ENCODE measurements at regions not wholly inside any gene's neighbourhood (a gene's known extent, or its start where the extent isn't known, plus 50 kb on each side); places are given as distances from the start of the nearest gene placed in this dataset.

- H3K4me3 ChIP-seq (ENCODE audit: insufficient read depth, low read depth, low read length) = no peak overlapping the region
- H3K36me3 ChIP-seq (replicated peaks; ENCODE audit: control insufficient read depth, insufficient read depth, low read length) = no peaks in the 10 kb centered on the region
- no peak for DNase-seq
- no peaks in the 10 kb centered on the region; the same call in 1 of the 2 replicates for H3K27me3 ChIP-seq (ENCODE audit: control insufficient read depth, insufficient read depth, low read length)
Observed at GRCh38 chr1:98103617-98104285, 182.9 kb upstream of the DPYD start.

- H3K4me3 ChIP-seq (ENCODE audit: insufficient read depth, low read depth, low read length) = no peak overlapping the region
- no peaks in the 10 kb centered on the region; the same call in 1 of the 2 replicates for H3K27me3 ChIP-seq (ENCODE audit: control insufficient read depth, insufficient read depth, low read length)
- no peak for DNase-seq
- H3K36me3 ChIP-seq (replicated peaks; ENCODE audit: control insufficient read depth, insufficient read depth, low read length) = no peaks in the 10 kb centered on the region
Observed at GRCh38 chr1:98102345-98103030, 181.7 kb upstream of the DPYD start.

GRCh38 chr1:98101364-98101763 lies 180.5 kb upstream of the DPYD start:
- no peaks in the 10 kb centered on the region; the same call in 1 of the 2 replicates for H3K27me3 ChIP-seq (ENCODE audit: control insufficient read depth, insufficient read depth, low read length)
- no peak overlapping the region for H3K4me3 ChIP-seq (ENCODE audit: insufficient read depth, low read depth, low read length)
- H3K36me3 ChIP-seq (replicated peaks; ENCODE audit: control insufficient read depth, insufficient read depth, low read length) = no peaks in the 10 kb centered on the region
- DNase-seq = no peak

GRCh38 chr1:98099501-98099900 lies 178.7 kb upstream of the DPYD start:
- H3K27me3 ChIP-seq (ENCODE audit: control insufficient read depth, insufficient read depth, low read length) = no peaks in the 10 kb centered on the region; the same call in 1 of the 2 replicates
- DNase-seq = no peak

GRCh38 chr1:98098473-98098872 lies 177.6 kb upstream of the DPYD start:
- Histone ChIP-seq H3K27me3 (ENCODE audit: control insufficient read depth, insufficient read depth, low read length) (no peaks in the 10 kb centered on the region; the same call in 1 of the 2 replicates), H3K36me3 (replicated peaks; ENCODE audit: control insufficient read depth, insufficient read depth, low read length) (no peaks in the 10 kb centered on the region), H3K4me3 (ENCODE audit: insufficient read depth, low read depth, low read length) (no peak overlapping the region)
- DNase-seq = no peak

More at GRCh38 chr1:98099501-98099900, 178.7 kb upstream of the DPYD start:
- H3K36me3 ChIP-seq (replicated peaks; ENCODE audit: control insufficient read depth, insufficient read depth, low read length) = no peaks in the 10 kb centered on the region
- H3K4me3 ChIP-seq (ENCODE audit: insufficient read depth, low read depth, low read length) = no peak overlapping the region

GRCh38 chr1:98090351-98090750 lies 169.5 kb upstream of the DPYD start:
- no peak for DNase-seq
- H3K36me3 ChIP-seq (replicated peaks; ENCODE audit: control insufficient read depth, insufficient read depth, low read length) = no peaks in the 10 kb centered on the region
- no peak overlapping the region for H3K4me3 ChIP-seq (ENCODE audit: insufficient read depth, low read depth, low read length)
- H3K27me3 ChIP-seq (ENCODE audit: control insufficient read depth, insufficient read depth, low read length) = no peaks in the 10 kb centered on the region

- Histone ChIP-seq H3K27me3 (ENCODE audit: control insufficient read depth, insufficient read depth, low read length) (no peaks in the 10 kb centered on the region), H3K4me3 (ENCODE audit: insufficient read depth, low read depth, low read length) (no peak overlapping the region), H3K36me3 (replicated peaks; ENCODE audit: control insufficient read depth, insufficient read depth, low read length) (no peaks in the 10 kb centered on the region)
- no peak for DNase-seq
Observed at GRCh38 chr1:98088381-98088780, 167.5 kb upstream of the DPYD start.

- no peak for DNase-seq
- Histone ChIP-seq H3K36me3 (replicated peaks; ENCODE audit: control insufficient read depth, insufficient read depth, low read length) (no peaks in the 10 kb centered on the region), H3K4me3 (ENCODE audit: insufficient read depth, low read depth, low read length) (no peak overlapping the region), H3K27me3 (ENCODE audit: control insufficient read depth, insufficient read depth, low read length) (no peaks in the 10 kb centered on the region)
Observed at GRCh38 chr1:98086796-98087441, 166.1 kb upstream of the DPYD start.

GRCh38 chr1:98086156-98086555 lies 165.3 kb upstream of the DPYD start:
- H3K36me3 ChIP-seq (replicated peaks; ENCODE audit: control insufficient read depth, insufficient read depth, low read length) = no peaks in the 10 kb centered on the region
- no peaks in the 10 kb centered on the region for H3K27me3 ChIP-seq (ENCODE audit: control insufficient read depth, insufficient read depth, low read length)
- no peak for DNase-seq
- H3K4me3 ChIP-seq (ENCODE audit: insufficient read depth, low read depth, low read length) = no peak overlapping the region

GRCh38 chr1:98084188-98084587 lies 163.4 kb upstream of the DPYD start:
- H3K4me3 ChIP-seq (ENCODE audit: insufficient read depth, low read depth, low read length) = no peak overlapping the region
- H3K36me3 ChIP-seq (replicated peaks; ENCODE audit: control insufficient read depth, insufficient read depth, low read length) = no peaks in the 10 kb centered on the region
- DNase-seq = no peak
- no peaks in the 10 kb centered on the region for H3K27me3 ChIP-seq (ENCODE audit: control insufficient read depth, insufficient read depth, low read length)

GRCh38 chr1:98081944-98082343 lies 161.1 kb upstream of the DPYD start:
- H3K27me3 ChIP-seq (ENCODE audit: control insufficient read depth, insufficient read depth, low read length) = no peaks in the 10 kb centered on the region
- H3K36me3 ChIP-seq (replicated peaks; ENCODE audit: control insufficient read depth, insufficient read depth, low read length) = no peaks in the 10 kb centered on the region
- no peak for DNase-seq
- H3K4me3 ChIP-seq (ENCODE audit: insufficient read depth, low read depth, low read length) = no peak overlapping the region

- H3K4me3 ChIP-seq (ENCODE audit: insufficient read depth, low read depth, low read length) = no peak overlapping the region
- DNase-seq = no peak
Observed at GRCh38 chr1:98078596-98078995, 157.8 kb upstream of the DPYD start.

GRCh38 chr1:98077691-98078090 lies 156.9 kb upstream of the DPYD start:
- DNase-seq = no peak
- Histone ChIP-seq H3K4me3 (ENCODE audit: insufficient read depth, low read depth, low read length) (no peak overlapping the region), H3K27me3 (ENCODE audit: control insufficient read depth, insufficient read depth, low read length) (no peaks in the 10 kb centered on the region), H3K36me3 (replicated peaks; ENCODE audit: control insufficient read depth, insufficient read depth, low read length) (no peaks in the 10 kb centered on the region)

More at GRCh38 chr1:98078596-98078995, 157.8 kb upstream of the DPYD start:
- Histone ChIP-seq H3K36me3 (replicated peaks; ENCODE audit: control insufficient read depth, insufficient read depth, low read length) (no peaks in the 10 kb centered on the region), H3K27me3 (ENCODE audit: control insufficient read depth, insufficient read depth, low read length) (no peaks in the 10 kb centered on the region)

GRCh38 chr1:98075626-98076025 lies 154.8 kb upstream of the DPYD start:
- H3K36me3 ChIP-seq (replicated peaks; ENCODE audit: control insufficient read depth, insufficient read depth, low read length) = no peaks in the 10 kb centered on the region
- H3K27me3 ChIP-seq (ENCODE audit: control insufficient read depth, insufficient read depth, low read length) = no peaks in the 10 kb centered on the region
- DNase-seq = no peak
- no peak overlapping the region for H3K4me3 ChIP-seq (ENCODE audit: insufficient read depth, low read depth, low read length)

GRCh38 chr1:98073823-98074222 lies 153.0 kb upstream of the DPYD start:
- Histone ChIP-seq H3K4me3 (ENCODE audit: insufficient read depth, low read depth, low read length) (no peak overlapping the region), H3K27me3 (ENCODE audit: control insufficient read depth, insufficient read depth, low read length) (no peaks in the 10 kb centered on the region), H3K36me3 (replicated peaks; ENCODE audit: control insufficient read depth, insufficient read depth, low read length) (no peaks in the 10 kb centered on the region)
- DNase-seq = no peak
